ENCODE measurements at regions not wholly inside any gene's neighbourhood (a gene's known extent, or its start where the extent isn't known, plus 50 kb on each side); places are given as distances from the start of the nearest gene placed in this dataset.

GRCh38 chr13:50550151-50550550 lies 293.3 kb downstream of the DLEU7 start:
- FAIRE-seq (no peak), DNase-seq (ENCODE audit: low spot score) (no peak)

GRCh38 chr13:50552424-50552966 lies 291.0 kb downstream of the DLEU7 start:
- FAIRE-seq (no peak), DNase-seq (ENCODE audit: low spot score) (no peak)

- no peak for FAIRE-seq
- DNase-seq (ENCODE audit: low spot score), result no peak
These were observed 281.8 kb downstream of the DLEU7 start for GRCh38 chr13:50561739-50562138.

- DNase-seq (ENCODE audit: low spot score), result no peak
These were observed 276.8 kb downstream of the DLEU7 start for GRCh38 chr13:50566646-50567045.

GRCh38 chr13:50572129-50572528 lies 271.4 kb downstream of the DLEU7 start:
- no peak for FAIRE-seq
- DNase-seq (ENCODE audit: low spot score), result no peak

More at GRCh38 chr13:50566646-50567045, 276.8 kb downstream of the DLEU7 start:
- FAIRE-seq, result no peak

- no peak for FAIRE-seq
- no peak for DNase-seq (ENCODE audit: low spot score)
These were observed 270.4 kb downstream of the DLEU7 start for GRCh38 chr13:50573066-50573465.

GRCh38 chr13:50574731-50575130 lies 268.8 kb downstream of the DLEU7 start:
- DNase-seq (ENCODE audit: low spot score), result peak; percentile 12

GRCh38 chr13:50575138-50575537 lies 268.4 kb downstream of the DLEU7 start:
- DNase-seq (ENCODE audit: low spot score) (no peak), FAIRE-seq (no peak)

More at GRCh38 chr13:50574731-50575130, 268.8 kb downstream of the DLEU7 start:
- no peak for FAIRE-seq

- FAIRE-seq, result no peak
- DNase-seq (ENCODE audit: low spot score), result peak; percentile 17
These were observed 267.3 kb downstream of the DLEU7 start for GRCh38 chr13:50576156-50576555.

GRCh38 chr13:50577806-50578205 lies 265.7 kb downstream of the DLEU7 start:
- no peak for DNase-seq (ENCODE audit: low spot score)
- no peak for FAIRE-seq

- DNase-seq (ENCODE audit: low spot score) (no peak), FAIRE-seq (no peak)
These were observed 262.7 kb downstream of the DLEU7 start for GRCh38 chr13:50580684-50581305.

- FAIRE-seq (no peak), DNase-seq (ENCODE audit: low spot score) (no peak)
These were observed 261.8 kb downstream of the DLEU7 start for GRCh38 chr13:50581586-50582196.

- FAIRE-seq, result no peak
- DNase-seq (ENCODE audit: low spot score), result no peak
These were observed 258.5 kb downstream of the DLEU7 start for GRCh38 chr13:50584856-50585580.

GRCh38 chr13:50585674-50586413 lies 257.6 kb downstream of the DLEU7 start:
- FAIRE-seq (no peak), DNase-seq (ENCODE audit: low spot score) (no peak)

GRCh38 chr13:50586414-50587083 lies 256.9 kb downstream of the DLEU7 start:
- DNase-seq (ENCODE audit: low spot score) (no peak), FAIRE-seq (no peak)

GRCh38 chr13:50587115-50587514 lies 256.4 kb downstream of the DLEU7 start:
- no peak for DNase-seq (ENCODE audit: low spot score)
- FAIRE-seq, result no peak

GRCh38 chr13:50587645-50588373 lies 255.7 kb downstream of the DLEU7 start:
- no peak for DNase-seq (ENCODE audit: low spot score)
- FAIRE-seq, result no peak

GRCh38 chr13:50588491-50589130 lies 254.9 kb downstream of the DLEU7 start:
- peak; percentile 11 for DNase-seq (ENCODE audit: low spot score)
- no peak for FAIRE-seq

- no peak for FAIRE-seq
- DNase-seq (ENCODE audit: low spot score), result peak; percentile 75
These were observed 254.4 kb downstream of the DLEU7 start for GRCh38 chr13:50589139-50589538.

- no peak for FAIRE-seq
These were observed 253.8 kb downstream of the DLEU7 start for GRCh38 chr13:50589651-50590054.

More at GRCh38 chr13:50589651-50590054, 253.8 kb downstream of the DLEU7 start:
- DNase-seq (ENCODE audit: low spot score), result peak; percentile 56
